ENCODE measurements at regions not wholly inside any gene's neighbourhood (a gene's known extent, or its start where the extent isn't known, plus 50 kb on each side); places are given as distances from the start of the nearest gene placed in this dataset.
A peak's percentile ranks its signal among the peaks of the same experiment; 100 is the strongest.

GRCh38 chr2:85953476-85953875, 64.7 kb upstream of the ST3GAL5 start:
- Mint-ChIP-seq H3K4me3 (no peak overlapping the region), H3K4me1 (peaks cover 41% of the 10 kb centered on the region), H3K27ac (no peak overlapping the region), H3K9me3 (peaks cover 2% of the 10 kb centered on the region), H3K27me3 (ENCODE audit: low read depth, poor library complexity) (peaks cover 11% of the 10 kb centered on the region), H3K36me3 (ENCODE audit: low read depth) (no peaks in the 10 kb centered on the region)
- no peak for DNase-seq
- TF ChIP-seq CTCF (IDR thresholded peaks at IDR 0.05), result no peak

GRCh38 chr2:85952196-85952734, 63.5 kb upstream of the ST3GAL5 start:
- H3K27ac Mint-ChIP-seq, result peak overlapping the region; percentile 15
- peaks cover 13% of the 10 kb centered on the region for H3K27me3 Mint-ChIP-seq (ENCODE audit: low read depth, poor library complexity)
- peaks cover 14% of the 10 kb centered on the region for H3K9me3 Mint-ChIP-seq
- peaks cover 34% of the 10 kb centered on the region for H3K4me1 Mint-ChIP-seq
- H3K36me3 Mint-ChIP-seq (ENCODE audit: low read depth), result no peaks in the 10 kb centered on the region
- H3K4me3 Mint-ChIP-seq, result no peak overlapping the region
- TF ChIP-seq CTCF (IDR thresholded peaks at IDR 0.05), result no peak
- DNase-seq, result no peak

- H3K4me1 Mint-ChIP-seq, result peaks cover 27% of the 10 kb centered on the region
- TF ChIP-seq CTCF (IDR thresholded peaks at IDR 0.05), result no peak
- H3K4me3 Mint-ChIP-seq, result no peak overlapping the region
- peaks cover 9% of the 10 kb centered on the region for H3K27me3 Mint-ChIP-seq (ENCODE audit: low read depth, poor library complexity)
- peaks cover 21% of the 10 kb centered on the region for H3K9me3 Mint-ChIP-seq
- no peak overlapping the region for H3K27ac Mint-ChIP-seq
- no peaks in the 10 kb centered on the region for H3K36me3 Mint-ChIP-seq (ENCODE audit: low read depth)
- no peak for DNase-seq
Measured at GRCh38 chr2:85951351-85952067, 62.7 kb upstream of the ST3GAL5 start.

GRCh38 chr2:85950743-85951142, 62.0 kb upstream of the ST3GAL5 start:
- Mint-ChIP-seq H3K36me3 (ENCODE audit: low read depth) (no peaks in the 10 kb centered on the region), H3K27me3 (ENCODE audit: low read depth, poor library complexity) (peaks cover 12% of the 10 kb centered on the region), H3K4me3 (no peak overlapping the region), H3K9me3 (peaks cover 26% of the 10 kb centered on the region), H3K27ac (no peak overlapping the region), H3K4me1 (peaks cover 23% of the 10 kb centered on the region)
- no peak for TF ChIP-seq CTCF (IDR thresholded peaks at IDR 0.05)
- DNase-seq, result no peak

GRCh38 chr2:85949280-85949679, 60.5 kb upstream of the ST3GAL5 start:
- Mint-ChIP-seq H3K4me1 (peaks cover 23% of the 10 kb centered on the region), H3K4me3 (no peak overlapping the region), H3K9me3 (peaks cover 30% of the 10 kb centered on the region), H3K27ac (no peak overlapping the region), H3K36me3 (ENCODE audit: low read depth) (no peaks in the 10 kb centered on the region), H3K27me3 (ENCODE audit: low read depth, poor library complexity) (peaks cover 12% of the 10 kb centered on the region)
- DNase-seq, result no peak
- no peak for TF ChIP-seq CTCF (IDR thresholded peaks at IDR 0.05)

GRCh38 chr2:85947593-85947992, 58.8 kb upstream of the ST3GAL5 start:
- H3K4me1 Mint-ChIP-seq, result peaks cover 11% of the 10 kb centered on the region

More at GRCh38 chr2:85947593-85947992, 58.8 kb upstream of the ST3GAL5 start:
- TF ChIP-seq CTCF (IDR thresholded peaks at IDR 0.05), result no peak
- Mint-ChIP-seq H3K36me3 (ENCODE audit: low read depth) (peaks cover 7% of the 10 kb centered on the region), H3K4me3 (no peak overlapping the region), H3K27ac (no peak overlapping the region), H3K27me3 (ENCODE audit: low read depth, poor library complexity) (peaks cover 12% of the 10 kb centered on the region), H3K9me3 (peaks cover 42% of the 10 kb centered on the region)
- no peak for DNase-seq
